ENCODE measurements at regions not wholly inside any gene's neighbourhood (a gene's known extent, or its start where the extent isn't known, plus 50 kb on each side); places are given as distances from the start of the nearest gene placed in this dataset.

GRCh38 chr10:52623761-52624160, 148.8 kb downstream of the MBL2 start:
- ATAC-seq (ENCODE audit: low read depth) = no peak
- H4K8ac ChIP-seq (ENCODE audit: low read depth in 2 of 2, low read length in 2 of 2) = no peak overlapping the region
- H3K9me1 ChIP-seq (ENCODE audit: insufficient read depth, low read length) = no peaks in the 10 kb centered on the region
- TF ChIP-seq MAZ (IDR thresholded peaks at IDR 0.05; ENCODE audit: borderline replicate concordance, low read depth, low read length) = no peak
- TF ChIP-seq MXI1 (IDR thresholded peaks at IDR 0.05; ENCODE audit: borderline replicate concordance, low read depth, low read length) = no peak
- no peak for TF ChIP-seq ELK1 (IDR thresholded peaks at IDR 0.05; ENCODE audit: borderline replicate concordance, low read depth, low read length)
- TF ChIP-seq RAD21 (IDR thresholded peaks at IDR 0.05; ENCODE audit: low read length) = no peak
- TF ChIP-seq CHD1 (IDR thresholded peaks at IDR 0.05; ENCODE audit: low read depth, low read length) = no peak
- TF ChIP-seq POLR2A (IDR thresholded peaks at IDR 0.05; ENCODE audit: low read depth, low read length) = no peak
- TF ChIP-seq RFX5 (IDR thresholded peaks at IDR 0.05; ENCODE audit: low read depth, low read length) = no peak
- no peak overlapping the region for H3K56ac ChIP-seq (ENCODE audit: extremely low read depth, insufficient read depth, low read length)
- POLR2A ChIA-PET (ENCODE audit: unreplicated experiment) = no interaction called here
- no peaks in the 10 kb centered on the region; the same call in 1 of the 2 replicates for H3K27me3 ChIP-seq (ENCODE audit: control insufficient read depth, insufficient read depth, low read length)
- H2BK5ac ChIP-seq (ENCODE audit: low read depth, low read length, poor library complexity, severe bottlenecking) = no peak overlapping the region
- no peak overlapping the region for H3K18ac ChIP-seq (ENCODE audit: low read depth, low read length)
- no peak overlapping the region for H3K23ac ChIP-seq (ENCODE audit: low read depth, low read length)
- BruUV-seq (replicated peaks) = no TSS peak
- H4K91ac ChIP-seq (ENCODE audit: insufficient read depth, low read depth, low read length) = no peak overlapping the region
- H3K79me1 ChIP-seq (ENCODE audit: low read depth in 1 of 2, low read length in 2 of 2) = no peaks in the 10 kb centered on the region
- H2BK120ac ChIP-seq (ENCODE audit: low read depth, low read length) = no peak overlapping the region
- dilution Hi-C loops (cut with HindIII; ENCODE audit: low sequenced_read_pairs, unreplicated experiment) (no loop called here), in situ Hi-C loops (cut with MboI; ENCODE audit: low sequenced_read_pairs) (no loop called here), intact Hi-C loops (cut with micrococcal nuclease) (no loop called here)
- H3K36me3 ChIP-seq (ENCODE audit: control insufficient read depth, insufficient read depth, low read length) = no peaks in the 10 kb centered on the region
- peaks cover 3% of the 10 kb centered on the region; the same call in 1 of the 2 replicates for H3K4me1 ChIP-seq (ENCODE audit: control insufficient read depth, insufficient read depth, low read length)
- no peak overlapping the region for H3K27ac ChIP-seq (ENCODE audit: insufficient read depth, low read length)
- DNase-seq = peak; percentile 21
- no peak overlapping the region for H3K4me3 ChIP-seq (ENCODE audit: insufficient read depth, low read depth, low read length)
- CTCF ChIA-PET = no interaction called here
- H3K4ac ChIP-seq (ENCODE audit: low read depth, low read length) = no peak overlapping the region
- no peak overlapping the region for H2AFZ ChIP-seq (replicated peaks; ENCODE audit: low read length, poor library complexity)
- H4K20me1 ChIP-seq (ENCODE audit: insufficient read depth, low read length) = no peaks in the 10 kb centered on the region
- no peaks in the 10 kb centered on the region for H3K9me3 ChIP-seq (ENCODE audit: control insufficient read depth, insufficient read depth, low read length)
- H3K14ac ChIP-seq (replicated peaks; ENCODE audit: low read depth, low read length) = no peak overlapping the region
- H2BK20ac ChIP-seq (ENCODE audit: low read depth, low read length) = no peak overlapping the region
- no CpG with 5 or more reads among the region's 2 CpGs for WGBS, 2 experiments (ENCODE audit: extremely low coverage in 2 of 2, insufficient read length in 1 of 2)
- H4K5ac ChIP-seq (ENCODE audit: low read depth, low read length) = no peak overlapping the region
- no peak overlapping the region for H3K4me2 ChIP-seq (ENCODE audit: low read depth, low read length)
- H2BK15ac ChIP-seq (ENCODE audit: low read depth, low read length) = no peak overlapping the region
- no peak overlapping the region for H3K9ac ChIP-seq (ENCODE audit: low read depth, low read length)
- H2AK9ac ChIP-seq (replicated peaks; ENCODE audit: low read depth, low read length, poor library complexity) = no peak overlapping the region
- H2AK5ac ChIP-seq (ENCODE audit: low read depth, low read length) = no peak overlapping the region

All from IMR-90 (cell line).